ENCODE measurements at regions not wholly inside any gene's neighbourhood (a gene's known extent, or its start where the extent isn't known, plus 50 kb on each side); places are given as distances from the start of the nearest gene placed in this dataset.

DNA sequence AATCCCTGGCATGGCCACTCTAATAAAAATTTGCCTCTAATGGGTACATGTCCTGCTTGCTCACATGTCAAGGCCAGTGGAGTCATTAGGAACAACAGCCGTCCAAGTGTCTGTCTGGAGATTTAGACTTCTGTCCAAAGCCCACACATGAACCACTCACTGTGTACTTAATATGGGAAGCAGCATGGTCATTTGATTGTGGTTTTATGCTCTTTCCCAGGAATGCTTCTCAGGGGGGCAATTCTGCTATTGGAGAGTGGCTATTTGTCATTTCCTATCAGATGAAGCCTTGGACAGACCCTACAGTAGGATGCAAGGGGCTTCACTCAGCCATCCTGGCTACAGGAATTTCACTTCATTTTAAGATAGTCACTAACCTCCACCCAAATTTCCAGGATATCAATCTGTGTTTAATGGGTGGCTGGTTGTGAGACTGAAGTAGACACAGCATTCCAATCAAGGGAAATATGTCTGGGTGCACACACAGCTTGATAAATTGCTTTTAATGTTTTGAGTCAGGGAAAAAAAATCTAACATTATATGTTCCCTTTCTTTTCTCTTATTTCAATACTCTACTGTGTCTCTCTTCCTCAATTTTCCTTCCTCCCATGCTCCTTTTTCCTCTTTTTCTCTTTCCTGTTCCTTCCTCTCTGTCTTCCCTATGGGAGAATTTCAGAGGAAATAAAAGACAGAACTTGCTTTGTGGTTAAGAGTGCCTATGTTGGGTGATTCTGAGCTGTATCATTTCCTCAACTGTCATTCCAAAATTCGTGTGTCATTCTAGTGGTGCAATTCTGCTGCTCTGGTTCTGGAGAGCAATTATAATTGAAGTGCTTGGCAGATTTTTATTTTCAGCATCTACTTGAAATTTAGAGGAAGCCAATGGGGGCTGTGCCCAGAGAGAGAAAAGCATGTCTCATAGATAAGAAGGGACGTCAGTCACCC is 320.1 kb downstream of the OSR1 start:
- Histone ChIP-seq H3K4me3 (ENCODE audit: low read depth in 1 of 3, low read length in 3 of 3) (no peak overlapping the region), H3K4me1 (ENCODE audit: control insufficient read depth in 4 of 4, insufficient read depth in 4 of 4, low read length in 3 of 4) (no peaks in the 10 kb centered on the region), H3K9ac (ENCODE audit: low read depth in 1 of 2, low read length in 2 of 2) (no peak overlapping the region), H3K36me3 (ENCODE audit: control insufficient read depth in 4 of 4, insufficient read depth in 3 of 4, low read depth in 1 of 4, low read length in 3 of 4) (no peaks in the 10 kb centered on the region), H3K27me3 (ENCODE audit: control insufficient read depth in 4 of 4, insufficient read depth in 4 of 4, low read length in 3 of 4) (no peaks in the 10 kb centered on the region), H3K9me3 (ENCODE audit: control insufficient read depth in 4 of 4, low read length in 3 of 4) (no peaks in the 10 kb centered on the region), H3K27ac (ENCODE audit: low read depth in 1 of 2, low read length in 2 of 2) (no peak overlapping the region)
- no peak for DNase-seq (ENCODE audit: low spot score)
- 71% methylated on average over 3 of the region's 3 CpGs for WGBS
- no peak for TF ChIP-seq YY1 (IDR thresholded peaks at IDR 0.05)
- no peak for TF ChIP-seq GABPA (IDR thresholded peaks at IDR 0.05 in 1 of 2, conservative IDR thresholded peaks at IDR 0.05 in 1 of 2)
- no peak for TF ChIP-seq CTCF (IDR thresholded peaks at IDR 0.05; ENCODE audit: low read depth, low read length, missing input control)
- no peak for TF ChIP-seq RXRA (IDR thresholded peaks at IDR 0.05)
- no peak for TF ChIP-seq MAX (IDR thresholded peaks at IDR 0.05)
- no peak for TF ChIP-seq HNF4A (conservative IDR thresholded peaks at IDR 0.05)
- no peak for TF ChIP-seq TAF1 (conservative IDR thresholded peaks at IDR 0.05)
- TF ChIP-seq SP1 (IDR thresholded peaks at IDR 0.05): no peak
- no peak for TF ChIP-seq NR2F2 (IDR thresholded peaks at IDR 0.05)
- TF ChIP-seq, protein P1, sequence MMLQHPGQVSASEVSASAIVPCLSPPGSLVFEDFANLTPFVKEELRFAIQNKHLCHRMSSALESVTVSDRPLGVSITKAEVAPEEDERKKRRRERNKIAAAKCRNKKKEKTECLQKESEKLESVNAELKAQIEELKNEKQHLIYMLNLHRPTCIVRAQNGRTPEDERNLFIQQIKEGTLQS (IDR thresholded peaks at IDR 0.05): no peak
- TF ChIP-seq, protein P2, sequence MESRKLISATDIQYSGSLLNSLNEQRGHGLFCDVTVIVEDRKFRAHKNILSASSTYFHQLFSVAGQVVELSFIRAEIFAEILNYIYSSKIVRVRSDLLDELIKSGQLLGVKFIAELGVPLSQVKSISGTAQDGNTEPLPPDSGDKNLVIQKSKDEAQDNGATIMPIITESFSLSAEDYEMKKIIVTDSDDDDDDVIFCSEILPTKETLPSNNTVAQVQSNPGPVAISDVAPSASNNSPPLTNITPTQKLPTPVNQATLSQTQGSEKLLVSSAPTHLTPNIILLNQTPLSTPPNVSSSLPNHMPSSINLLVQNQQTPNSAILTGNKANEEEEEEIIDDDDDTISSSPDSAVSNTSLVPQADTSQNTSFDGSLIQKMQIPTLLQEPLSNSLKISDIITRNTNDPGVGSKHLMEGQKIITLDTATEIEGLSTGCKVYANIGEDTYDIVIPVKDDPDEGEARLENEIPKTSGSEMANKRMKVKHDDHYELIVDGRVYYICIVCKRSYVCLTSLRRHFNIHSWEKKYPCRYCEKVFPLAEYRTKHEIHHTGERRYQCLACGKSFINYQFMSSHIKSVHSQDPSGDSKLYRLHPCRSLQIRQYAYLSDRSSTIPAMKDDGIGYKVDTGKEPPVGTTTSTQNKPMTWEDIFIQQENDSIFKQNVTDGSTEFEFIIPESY (IDR thresholded peaks at IDR 0.05): no peak
- no peak for TF ChIP-seq HNF4G (IDR thresholded peaks at IDR 0.05)
- TF ChIP-seq RAD21 (IDR thresholded peaks at IDR 0.05): no peak
- TF ChIP-seq JUND (IDR thresholded peaks at IDR 0.05): no peak
- TF ChIP-seq FOXA2 (IDR thresholded peaks at IDR 0.05): no peak

GRCh38 chr2:19036091-19036490 is 322.3 kb downstream of the OSR1 start:
- H3K9ac ChIP-seq (ENCODE audit: low read depth in 1 of 2, low read length in 2 of 2): no peak overlapping the region
- no peak overlapping the region for H3K27ac ChIP-seq (ENCODE audit: low read depth in 1 of 2, low read length in 2 of 2)
- DNase-seq (ENCODE audit: low spot score): no peak
- no peaks in the 10 kb centered on the region for H3K9me3 ChIP-seq (ENCODE audit: control insufficient read depth in 4 of 4, low read length in 3 of 4)
- no peak overlapping the region for H3K4me3 ChIP-seq (ENCODE audit: low read depth in 1 of 3, low read length in 3 of 3)
- TF ChIP-seq GABPA (IDR thresholded peaks at IDR 0.05 in 1 of 2, conservative IDR thresholded peaks at IDR 0.05 in 1 of 2) (no peak), JUND (IDR thresholded peaks at IDR 0.05) (no peak), RAD21 (IDR thresholded peaks at IDR 0.05) (no peak), CTCF (IDR thresholded peaks at IDR 0.05; ENCODE audit: low read depth, low read length, missing input control) (no peak), HNF4A (conservative IDR thresholded peaks at IDR 0.05) (no peak), TAF1 (conservative IDR thresholded peaks at IDR 0.05) (no peak), EGR1 (IDR thresholded peaks at IDR 0.05; ENCODE audit: low read depth in 2 of 2) (no peak), FOXA1 (IDR thresholded peaks at IDR 0.05) (no peak), FOXA2 (IDR thresholded peaks at IDR 0.05) (no peak), RXRA (IDR thresholded peaks at IDR 0.05) (no peak), NR2F2 (IDR thresholded peaks at IDR 0.05) (no peak)
- TF ChIP-seq, protein P3, sequence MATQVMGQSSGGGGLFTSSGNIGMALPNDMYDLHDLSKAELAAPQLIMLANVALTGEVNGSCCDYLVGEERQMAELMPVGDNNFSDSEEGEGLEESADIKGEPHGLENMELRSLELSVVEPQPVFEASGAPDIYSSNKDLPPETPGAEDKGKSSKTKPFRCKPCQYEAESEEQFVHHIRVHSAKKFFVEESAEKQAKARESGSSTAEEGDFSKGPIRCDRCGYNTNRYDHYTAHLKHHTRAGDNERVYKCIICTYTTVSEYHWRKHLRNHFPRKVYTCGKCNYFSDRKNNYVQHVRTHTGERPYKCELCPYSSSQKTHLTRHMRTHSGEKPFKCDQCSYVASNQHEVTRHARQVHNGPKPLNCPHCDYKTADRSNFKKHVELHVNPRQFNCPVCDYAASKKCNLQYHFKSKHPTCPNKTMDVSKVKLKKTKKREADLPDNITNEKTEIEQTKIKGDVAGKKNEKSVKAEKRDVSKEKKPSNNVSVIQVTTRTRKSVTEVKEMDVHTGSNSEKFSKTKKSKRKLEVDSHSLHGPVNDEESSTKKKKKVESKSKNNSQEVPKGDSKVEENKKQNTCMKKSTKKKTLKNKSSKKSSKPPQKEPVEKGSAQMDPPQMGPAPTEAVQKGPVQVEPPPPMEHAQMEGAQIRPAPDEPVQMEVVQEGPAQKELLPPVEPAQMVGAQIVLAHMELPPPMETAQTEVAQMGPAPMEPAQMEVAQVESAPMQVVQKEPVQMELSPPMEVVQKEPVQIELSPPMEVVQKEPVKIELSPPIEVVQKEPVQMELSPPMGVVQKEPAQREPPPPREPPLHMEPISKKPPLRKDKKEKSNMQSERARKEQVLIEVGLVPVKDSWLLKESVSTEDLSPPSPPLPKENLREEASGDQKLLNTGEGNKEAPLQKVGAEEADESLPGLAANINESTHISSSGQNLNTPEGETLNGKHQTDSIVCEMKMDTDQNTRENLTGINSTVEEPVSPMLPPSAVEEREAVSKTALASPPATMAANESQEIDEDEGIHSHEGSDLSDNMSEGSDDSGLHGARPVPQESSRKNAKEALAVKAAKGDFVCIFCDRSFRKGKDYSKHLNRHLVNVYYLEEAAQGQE (IDR thresholded peaks at IDR 0.05): no peak
- TF ChIP-seq, protein P2 (IDR thresholded peaks at IDR 0.05): no peak
- no peaks in the 10 kb centered on the region for H3K4me1 ChIP-seq (ENCODE audit: control insufficient read depth in 4 of 4, insufficient read depth in 4 of 4, low read length in 3 of 4)
- H3K36me3 ChIP-seq (ENCODE audit: control insufficient read depth in 4 of 4, insufficient read depth in 3 of 4, low read depth in 1 of 4, low read length in 3 of 4): no peaks in the 10 kb centered on the region
- no peaks in the 10 kb centered on the region for H3K27me3 ChIP-seq (ENCODE audit: control insufficient read depth in 4 of 4, insufficient read depth in 4 of 4, low read length in 3 of 4)

Data from liver (tissue), 8 donors.